Esophagus squamous epithelium (tissue), 5 donors: ENCODE measurements at regions not wholly inside any gene's neighbourhood (a gene's known extent, or its start where the extent isn't known, plus 50 kb on each side); places are given as distances from the start of the nearest gene placed in this dataset.

Source experiments
- DNase-seq: peaks from one replicate; lab custom pipeline; 2025; lab: John Stamatoyannopoulos, UW
- H3K27ac ChIP-seq, 4 donors: fragments of 200-600 bp; sonication (generic); one replicate each; pipeline ENCODE4 v1.5.1; 2016 to 2019; ENCODE audit warnings: mild to moderate bottlenecking in 1 of 4
- H3K27me3 ChIP-seq, 4 donors: fragments of 200-600 bp; sonication (generic); 1 replicate in 3 of 4; 2 replicates in 1 of 4; pipeline versions ENCODE4 v1.5.1 to v1.6.0; 2017 to 2021; ENCODE audit warnings: antibody characterized with exemption in 1 of 4
- H3K36me3 ChIP-seq, 3 donors: fragments of 200-600 bp; sonication (generic); one replicate each; pipeline ENCODE4 v1.5.1; 2016 to 2019
- H3K4me1 ChIP-seq, 3 donors: fragments of 200-600 bp; sonication (generic); one replicate each; pipeline ENCODE4 v1.5.1; 2017 to 2019
- H3K4me3 ChIP-seq, 4 donors: fragments of 200-600 bp; sonication (generic); 1 replicate in 3 of 4; 2 replicates in 1 of 4; pipeline ENCODE4 v1.5.1; 2016 to 2019; ENCODE audit warnings: mild to moderate bottlenecking in 2 of 4, moderate library complexity in 1 of 4
- H3K9me3 ChIP-seq, 3 donors: fragments of 200-600 bp; sonication (generic); one replicate each; pipeline ENCODE4 v1.5.1; 2016 to 2019
- CTCF ChIP-seq, 6 experiments: fragments of 450-650 bp in 4 of 6; fragments of 200-600 bp in 2 of 6; sonication (generic) in 2 of 6; IDR thresholded peaks; one replicate each; pipeline ENCODE4 v1.5.1; 2016 to 2019; ENCODE audit warnings: antibody characterized with exemption in 6 of 6, mild to moderate bottlenecking in 4 of 6, moderate library complexity in 4 of 6
- POLR2A ChIP-seq, 4 donors: fragments of 450-650 bp; IDR thresholded peaks; one replicate each; pipeline ENCODE4 v1.6.1; 2017; ENCODE audit warnings: antibody characterized with exemption in 4 of 4, mild to moderate bottlenecking in 4 of 4, moderate library complexity in 3 of 4
- WGBS, 2 donors: methylation state at CpG; one replicate each; pipeline ENCODE4 v1.1.5; 2018; 5-methylcytosine and 5-hydroxymethylcytosine counted together
- intact Hi-C: fragments of 100-400 bp; cut with DNase I; formaldehyde crosslinking; loops from one replicate; pipeline ENCODE4 v1.15.0; 2022
- donor health status: DM: yes; HTN: yes; CAD: no.

GRCh38 chr5:73325546-73325945 is 123.0 kb downstream of the FOXD1 start:
- intact Hi-C loops, result no loop called here

GRCh38 chr5:73323466-73323865 is 125.1 kb downstream of the FOXD1 start:
- Histone ChIP-seq H3K4me3 (no peak overlapping the region), H3K27me3 (peaks cover 0 to 30% (median 0%) of the 10 kb centered on the region in 4 donors), H3K4me1 (no peaks in the 10 kb centered on the region), H3K9me3 (no peaks in the 10 kb centered on the region), H3K27ac (no peak overlapping the region), H3K36me3 (no peaks in the 10 kb centered on the region)
- TF ChIP-seq CTCF (IDR thresholded peaks at IDR 0.05) (no peak), POLR2A (IDR thresholded peaks at IDR 0.05) (no peak)
- WGBS, 2 donors, result 71 to 73% methylated on average over 5 of the region's 5 CpGs
- intact Hi-C loops, result no loop called here
- no peak for DNase-seq

More at GRCh38 chr5:73325546-73325945, 123.0 kb downstream of the FOXD1 start:
- WGBS, 2 donors, result 61 to 91% methylated on average over 3 of the region's 3 CpGs
- H3K4me1 ChIP-seq, result no peaks in the 10 kb centered on the region
- TF ChIP-seq CTCF (IDR thresholded peaks at IDR 0.05) (no peak), POLR2A (IDR thresholded peaks at IDR 0.05) (no peak)
- H3K27ac ChIP-seq, result no peak overlapping the region
- peaks cover 0 to 5% (median 4%) of the 10 kb centered on the region in 3 donors for H3K9me3 ChIP-seq
- peaks cover 0 to 30% (median 0%) of the 10 kb centered on the region in 4 donors for H3K27me3 ChIP-seq
- H3K4me3 ChIP-seq, result no peak overlapping the region
- H3K36me3 ChIP-seq, result no peaks in the 10 kb centered on the region
- no peak for DNase-seq

- H3K4me3 ChIP-seq, result no peak overlapping the region
- DNase-seq, result no peak
- peaks cover 0 to 34% (median 0%) of the 10 kb centered on the region in 4 donors for H3K27me3 ChIP-seq
- no peaks in the 10 kb centered on the region for H3K36me3 ChIP-seq
- H3K9me3 ChIP-seq, result no peaks in the 10 kb centered on the region
- intact Hi-C loops, result no loop called here
- WGBS, 2 donors, result 83 to 89% methylated on average over 5 to 9 of the region's 9 CpGs
- H3K4me1 ChIP-seq, result no peaks in the 10 kb centered on the region
- TF ChIP-seq CTCF (IDR thresholded peaks at IDR 0.05) (no peak), POLR2A (IDR thresholded peaks at IDR 0.05) (no peak)
- no peak overlapping the region for H3K27ac ChIP-seq
Measured at GRCh38 chr5:73322437-73323076, 126.0 kb downstream of the FOXD1 start.

DNA sequence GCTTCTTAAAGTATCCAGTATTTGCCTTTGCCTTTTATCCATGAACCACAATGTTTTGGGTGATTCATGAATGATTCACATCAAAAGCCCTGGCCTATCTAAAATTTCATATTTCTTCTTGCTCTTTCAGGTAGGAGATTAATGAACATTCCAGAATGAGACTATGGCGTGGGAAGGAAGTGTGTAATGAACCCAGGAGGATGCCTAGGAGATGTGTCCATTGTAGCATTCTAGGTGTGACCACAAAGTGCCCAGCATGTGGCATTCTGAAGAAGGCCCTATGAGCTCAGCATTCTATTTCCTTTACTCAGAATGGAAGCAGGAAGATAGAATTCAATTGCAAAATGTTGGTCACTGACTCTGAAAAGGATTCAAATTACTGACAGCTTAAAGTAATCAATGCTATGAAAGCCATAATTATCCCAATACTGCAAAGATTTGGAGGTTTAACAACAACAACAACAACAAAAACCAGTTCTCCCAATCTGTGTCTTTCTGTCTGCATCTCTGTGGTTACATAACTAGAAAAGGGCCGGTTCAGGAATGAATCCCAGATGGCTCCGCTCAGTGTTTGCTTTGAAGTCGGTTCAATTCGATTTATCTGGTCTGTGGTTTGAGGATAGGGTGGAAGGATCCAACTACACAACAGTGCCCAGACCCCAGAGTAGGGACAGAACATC is 126.7 kb downstream of the FOXD1 start:
- no peak overlapping the region for H3K27ac ChIP-seq
- TF ChIP-seq CTCF (IDR thresholded peaks at IDR 0.05) (no peak), POLR2A (IDR thresholded peaks at IDR 0.05) (no peak)
- peaks cover 0 to 40% (median 0%) of the 10 kb centered on the region in 4 donors for H3K27me3 ChIP-seq
- no peak for DNase-seq
- H3K4me3 ChIP-seq, result no peak overlapping the region
- 55 to 57% methylated on average over 5 of the region's 5 CpGs for WGBS, 2 donors
- no peaks in the 10 kb centered on the region for H3K36me3 ChIP-seq
- intact Hi-C loops, result no loop called here
- no peaks in the 10 kb centered on the region for H3K9me3 ChIP-seq
- H3K4me1 ChIP-seq, result no peaks in the 10 kb centered on the region

DNA sequence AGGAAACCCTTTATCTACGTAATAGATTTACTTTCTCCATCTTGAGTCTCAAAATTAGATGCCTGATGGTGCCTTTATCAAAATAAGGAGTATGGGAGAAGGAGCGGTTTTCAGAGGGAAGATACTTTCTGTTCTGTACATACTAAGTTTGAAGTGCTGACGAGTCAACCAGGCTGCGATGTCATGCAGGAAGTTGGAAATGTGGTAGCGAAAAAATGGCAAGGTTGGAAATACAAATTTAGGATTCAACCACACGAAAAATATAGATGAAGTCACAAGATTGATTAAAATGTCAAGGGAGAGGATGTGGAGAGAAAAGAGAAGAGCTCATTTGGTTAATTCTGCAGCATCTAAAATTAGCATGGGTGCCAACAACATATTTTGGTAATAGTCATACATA is 129.5 kb downstream of the FOXD1 start:
- no peak for TF ChIP-seq CTCF (IDR thresholded peaks at IDR 0.05)
- intact Hi-C loops, result no loop called here
- H3K4me1 ChIP-seq, result no peaks in the 10 kb centered on the region
- no peak overlapping the region for H3K27ac ChIP-seq
- H3K9me3 ChIP-seq, result no peaks in the 10 kb centered on the region
- 68 to 81% methylated on average over 6 of the region's 6 CpGs for WGBS, 2 donors
- H3K27me3 ChIP-seq, result peaks cover 0 to 51% (median 0%) of the 10 kb centered on the region in 4 donors
- no peak for DNase-seq
- no peaks in the 10 kb centered on the region for H3K36me3 ChIP-seq
- H3K4me3 ChIP-seq, result no peak overlapping the region
